GM21526 (cell line): ENCODE measurements at regions not wholly inside any gene's neighbourhood (a gene's known extent, or its start where the extent isn't known, plus 50 kb on each side); places are given as distances from the start of the nearest gene placed in this dataset.

Experiments used
- ATAC-seq: cut with Tn5 transposase; IDR thresholded peaks from one replicate; pipeline ENCODE4 v1.9.1; 2021; ENCODE audit warnings: moderate library complexity; ENCODE audit not compliant: unreplicated experiment, low FRiP score

- ATAC-seq: no peak
These were observed 952.0 kb upstream of the USP15 start for GRCh38 chr12:61308220-61308619.

GRCh38 chr12:61311413-61311812, 948.8 kb upstream of the USP15 start:
- no peak for ATAC-seq

GRCh38 chr12:61348871-61349270, 911.3 kb upstream of the USP15 start:
- no peak for ATAC-seq

GRCh38 chr12:61355105-61355504, 905.1 kb upstream of the USP15 start:
- ATAC-seq: no peak

- ATAC-seq: no peak
These were observed 903.7 kb upstream of the USP15 start for GRCh38 chr12:61356485-61356884.

GRCh38 chr12:61357496-61357895, 902.7 kb upstream of the USP15 start:
- no peak for ATAC-seq

GRCh38 chr12:61362037-61362436, 898.2 kb upstream of the USP15 start:
- ATAC-seq: no peak

- no peak for ATAC-seq
These were observed 895.2 kb upstream of the USP15 start for GRCh38 chr12:61365001-61365400.

- no peak for ATAC-seq
These were observed 892.9 kb upstream of the USP15 start for GRCh38 chr12:61367281-61367785.

GRCh38 chr12:61369241-61369910, 890.8 kb upstream of the USP15 start:
- ATAC-seq: no peak

- ATAC-seq: no peak
These were observed 875.7 kb upstream of the USP15 start for GRCh38 chr12:61384511-61384910.

- no peak for ATAC-seq
These were observed 874.4 kb upstream of the USP15 start for GRCh38 chr12:61385771-61386170.

- ATAC-seq: no peak
These were observed 862.5 kb upstream of the USP15 start for GRCh38 chr12:61397668-61398067.

- ATAC-seq: no peak
These were observed 848.0 kb upstream of the USP15 start for GRCh38 chr12:61412201-61412600.

- no peak for ATAC-seq
These were observed 845.7 kb upstream of the USP15 start for GRCh38 chr12:61414470-61414869.

GRCh38 chr12:61422786-61423185, 837.4 kb upstream of the USP15 start:
- no peak for ATAC-seq

GRCh38 chr12:61452076-61452475, 808.1 kb upstream of the USP15 start:
- no peak for ATAC-seq

- no peak for ATAC-seq
These were observed 772.5 kb upstream of the USP15 start for GRCh38 chr12:61487728-61488127.

GRCh38 chr12:61490526-61491498, 769.4 kb upstream of the USP15 start:
- no peak for ATAC-seq

- no peak for ATAC-seq
These were observed 758.0 kb upstream of the USP15 start for GRCh38 chr12:61502179-61502578.

GRCh38 chr12:61504396-61505080, 755.7 kb upstream of the USP15 start:
- no peak for ATAC-seq
